A549 (cell line): ENCODE measurements at regions not wholly inside any gene's neighbourhood (a gene's known extent, or its start where the extent isn't known, plus 50 kb on each side); places are given as distances from the start of the nearest gene placed in this dataset.
"Not testable (repeated sequence)": the region's sequence is repeated elsewhere in the genome, so short reads cannot be mapped to it uniquely, and the experiment has no call there.

Source experiments
- CEBPB ChIP-seq, 2 experiments: fragments of >200 bp in 1 of 2; sonication (Bioruptor Twin) in 1 of 2; formaldehyde crosslinking in 1 of 2; IDR thresholded peaks; 2 replicates each; pipeline ENCODE4 v1.6.1; 2012 to 2016
- CHD4 ChIP-seq: fragments of 200-600 bp; sonication (generic); IDR thresholded peaks from 2 replicates; pipeline ENCODE4 v1.6.1; 2016; ENCODE audit warnings: antibody characterized with exemption, mild to moderate bottlenecking, borderline replicate concordance
- HEYL ChIP-seq: fragments of 250-450 bp; sonication (Bioruptor Pico); IDR thresholded peaks from 2 replicates; pipeline ENCODE4 v1.8.0; 2021; ENCODE audit warnings: mild to moderate bottlenecking, moderate library complexity
- KDM5A ChIP-seq: fragments of 200-600 bp; sonication (generic); IDR thresholded peaks from 2 replicates; pipeline ENCODE4 v1.6.1; 2016; ENCODE audit warnings: antibody characterized with exemption, mild to moderate bottlenecking
- POLR2A ChIP-seq: IDR thresholded peaks from 2 replicates; pipeline ENCODE4 v1.6.1; 2012; ENCODE audit warnings: mild to moderate bottlenecking, low read length
- RAD21 ChIP-seq, 2 experiments: fragments of >200 bp in 1 of 2; sonication (Bioruptor Twin) in 1 of 2; formaldehyde crosslinking in 1 of 2; IDR thresholded peaks in 1 of 2; conservative IDR thresholded peaks in 1 of 2; 2 replicates in 1 of 2; 3 replicates in 1 of 2; pipeline ENCODE4 v1.6.1; 2012 to 2018; ENCODE audit warnings: inconsistent platforms in 1 of 2
- ZC3H11A ChIP-seq: fragments of 450-650 bp; IDR thresholded peaks from 2 replicates; pipeline ENCODE4 v1.6.1; 2014; ENCODE audit warnings: antibody characterized with exemption, mild to moderate bottlenecking
- TF ChIP-seq, protein P1 (sequence below): fragments of >200 bp; sonication (Bioruptor Twin); formaldehyde crosslinking; IDR thresholded peaks from 3 replicates; pipeline ENCODE4 v1.5.1; 2016
- TF ChIP-seq, protein P2 (sequence below): fragments of 150-350 bp; IDR thresholded peaks from 2 replicates; pipeline ENCODE4 v1.6.1; 2014; ENCODE audit warnings: low read depth, mild to moderate bottlenecking, low read length

DNA sequence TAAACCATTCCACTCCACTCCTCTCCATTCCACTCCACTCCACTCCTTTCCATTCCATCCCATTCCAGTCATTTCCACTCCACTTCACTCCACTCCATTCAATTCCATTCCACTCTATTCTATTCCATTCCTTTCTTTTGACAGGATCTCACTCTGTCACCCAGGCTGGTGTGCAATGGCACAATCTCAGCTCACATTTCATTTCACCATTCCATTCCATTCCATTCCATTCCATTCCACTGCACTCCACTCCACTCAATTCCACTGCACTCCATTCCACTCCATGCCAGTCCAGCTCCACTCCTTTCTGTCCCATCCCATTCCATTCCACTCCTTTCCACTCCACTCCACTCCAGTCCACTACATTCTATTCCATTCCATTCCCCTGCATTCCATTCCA is 638.6 kb downstream of the TP53TG3F start:
- TF ChIP-seq, protein P1, sequence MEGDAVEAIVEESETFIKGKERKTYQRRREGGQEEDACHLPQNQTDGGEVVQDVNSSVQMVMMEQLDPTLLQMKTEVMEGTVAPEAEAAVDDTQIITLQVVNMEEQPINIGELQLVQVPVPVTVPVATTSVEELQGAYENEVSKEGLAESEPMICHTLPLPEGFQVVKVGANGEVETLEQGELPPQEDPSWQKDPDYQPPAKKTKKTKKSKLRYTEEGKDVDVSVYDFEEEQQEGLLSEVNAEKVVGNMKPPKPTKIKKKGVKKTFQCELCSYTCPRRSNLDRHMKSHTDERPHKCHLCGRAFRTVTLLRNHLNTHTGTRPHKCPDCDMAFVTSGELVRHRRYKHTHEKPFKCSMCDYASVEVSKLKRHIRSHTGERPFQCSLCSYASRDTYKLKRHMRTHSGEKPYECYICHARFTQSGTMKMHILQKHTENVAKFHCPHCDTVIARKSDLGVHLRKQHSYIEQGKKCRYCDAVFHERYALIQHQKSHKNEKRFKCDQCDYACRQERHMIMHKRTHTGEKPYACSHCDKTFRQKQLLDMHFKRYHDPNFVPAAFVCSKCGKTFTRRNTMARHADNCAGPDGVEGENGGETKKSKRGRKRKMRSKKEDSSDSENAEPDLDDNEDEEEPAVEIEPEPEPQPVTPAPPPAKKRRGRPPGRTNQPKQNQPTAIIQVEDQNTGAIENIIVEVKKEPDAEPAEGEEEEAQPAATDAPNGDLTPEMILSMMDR, result not testable (repeated sequence)
- not testable (repeated sequence) for TF ChIP-seq RAD21 (conservative IDR thresholded peaks at IDR 0.05 in 1 of 2, IDR thresholded peaks at IDR 0.05 in 1 of 2); CHD4; ZC3H11A; POLR2A; CEBPB (IDR thresholded peaks at IDR 0.05); HEYL (CRISPR knock-in tag); KDM5A
- TF ChIP-seq, protein P2, sequence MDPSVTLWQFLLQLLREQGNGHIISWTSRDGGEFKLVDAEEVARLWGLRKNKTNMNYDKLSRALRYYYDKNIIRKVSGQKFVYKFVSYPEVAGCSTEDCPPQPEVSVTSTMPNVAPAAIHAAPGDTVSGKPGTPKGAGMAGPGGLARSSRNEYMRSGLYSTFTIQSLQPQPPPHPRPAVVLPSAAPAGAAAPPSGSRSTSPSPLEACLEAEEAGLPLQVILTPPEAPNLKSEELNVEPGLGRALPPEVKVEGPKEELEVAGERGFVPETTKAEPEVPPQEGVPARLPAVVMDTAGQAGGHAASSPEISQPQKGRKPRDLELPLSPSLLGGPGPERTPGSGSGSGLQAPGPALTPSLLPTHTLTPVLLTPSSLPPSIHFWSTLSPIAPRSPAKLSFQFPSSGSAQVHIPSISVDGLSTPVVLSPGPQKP, result not testable (repeated sequence)
